NCI-H1048 (cell line): ENCODE measurements at regions not wholly inside any gene's neighbourhood (a gene's known extent, or its start where the extent isn't known, plus 50 kb on each side); places are given as distances from the start of the nearest gene placed in this dataset.

Experiments
- DNase-seq: peaks from one replicate; lab custom pipeline; 2025; lab: John Stamatoyannopoulos, UW

DNA sequence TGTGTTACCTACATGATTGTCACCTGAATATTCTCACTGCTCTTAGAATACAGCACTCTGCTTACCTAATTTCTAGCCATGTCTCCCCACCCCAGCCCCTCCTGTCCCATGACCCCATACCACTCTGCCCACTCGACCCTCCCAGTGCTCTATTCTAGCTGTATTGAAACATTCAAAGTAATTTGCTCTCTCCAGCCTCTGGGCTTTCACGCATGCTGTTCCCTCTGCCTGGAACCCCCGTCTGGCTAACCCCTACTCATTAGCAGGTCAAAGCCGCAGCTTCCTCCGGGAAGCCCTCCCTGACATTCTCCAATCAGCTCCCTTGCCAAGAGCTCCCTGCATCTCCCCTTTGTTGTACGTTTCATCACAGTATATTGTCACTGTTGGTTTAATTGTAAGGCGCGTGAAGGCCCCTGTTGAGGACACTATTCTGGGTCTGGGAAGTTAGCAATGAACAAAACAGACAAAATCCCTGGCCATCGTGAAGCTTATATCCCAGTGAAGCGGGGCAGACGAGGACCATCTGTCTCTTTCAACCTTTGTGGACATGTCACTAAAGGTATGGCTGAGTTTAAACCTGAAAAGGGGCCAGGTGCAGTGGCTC, 72.3 kb upstream of the LHX1 start:
- no peak for DNase-seq

DNA sequence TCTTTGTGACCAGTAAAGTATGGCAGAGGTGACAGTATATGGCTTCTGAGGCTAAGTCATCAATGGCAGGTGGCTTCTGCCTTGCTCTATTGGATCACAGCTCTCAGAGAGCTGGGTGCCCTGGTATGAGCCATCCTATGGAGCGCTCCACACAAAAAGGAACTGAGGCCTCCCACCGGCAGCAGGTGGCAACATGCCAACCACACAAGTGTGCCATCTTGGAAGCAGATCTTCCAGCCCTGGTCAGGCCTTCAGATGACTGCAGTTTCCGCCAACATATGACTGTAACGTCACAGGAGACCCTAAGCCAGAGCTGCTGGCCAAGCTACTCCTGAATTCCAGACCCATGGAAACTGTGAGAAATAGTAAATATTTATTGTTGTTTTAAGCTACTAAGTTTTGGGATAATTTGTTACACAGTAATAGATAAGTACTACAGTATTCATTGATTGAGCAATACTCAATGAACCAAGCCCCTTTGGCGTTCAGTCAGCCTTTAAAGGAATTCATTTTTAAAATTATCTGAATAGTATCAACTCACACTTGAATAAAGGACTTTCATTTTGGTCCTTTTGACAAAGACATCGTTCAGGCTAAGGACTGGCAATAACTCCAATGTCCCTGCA, 69.4 kb upstream of the LHX1 start:
- DNase-seq, result no peak

DNA sequence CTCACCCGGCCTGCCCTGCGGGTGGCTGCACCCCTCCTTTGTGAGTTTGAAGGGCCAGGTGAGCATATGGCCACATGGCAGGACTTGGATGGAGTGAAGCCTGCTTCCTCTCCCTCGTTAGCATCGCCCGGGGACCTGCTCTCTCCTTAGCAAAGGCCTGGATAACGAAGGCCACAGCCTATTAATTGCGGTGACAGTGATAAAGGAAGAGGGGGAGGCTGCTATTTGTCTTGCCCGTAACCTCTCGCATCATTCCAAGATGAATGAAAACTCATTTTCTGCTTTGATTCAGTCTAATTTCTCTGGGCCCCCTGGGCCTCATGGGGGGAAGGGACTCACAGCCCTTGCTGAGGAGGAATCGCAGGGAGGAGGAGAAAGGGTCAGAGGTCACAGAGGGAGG, 68.5 kb upstream of the LHX1 start:
- no peak for DNase-seq

DNA sequence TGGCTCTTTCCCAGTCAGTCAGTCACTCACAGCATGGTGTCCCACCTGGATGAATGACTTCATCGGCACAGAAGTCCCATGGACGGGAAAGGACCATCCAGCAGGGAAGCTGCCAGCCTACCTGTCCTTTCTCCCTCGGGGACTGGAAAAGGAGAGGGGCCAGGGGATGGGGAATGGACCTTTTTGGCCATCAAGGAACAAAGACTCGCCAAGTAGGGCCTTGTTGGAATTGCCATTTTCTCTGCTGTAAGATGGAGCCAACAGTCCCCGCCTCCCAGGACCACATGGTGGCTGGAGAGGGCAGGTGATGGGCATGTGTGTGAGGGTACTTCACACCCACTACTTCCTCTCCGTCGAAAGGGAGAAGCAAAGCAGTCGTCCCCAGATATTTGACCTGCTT, 67.8 kb upstream of the LHX1 start:
- no peak for DNase-seq

- no peak for DNase-seq
Measured at GRCh38 chr17:36869856-36870719, 67.2 kb upstream of the LHX1 start.

DNA sequence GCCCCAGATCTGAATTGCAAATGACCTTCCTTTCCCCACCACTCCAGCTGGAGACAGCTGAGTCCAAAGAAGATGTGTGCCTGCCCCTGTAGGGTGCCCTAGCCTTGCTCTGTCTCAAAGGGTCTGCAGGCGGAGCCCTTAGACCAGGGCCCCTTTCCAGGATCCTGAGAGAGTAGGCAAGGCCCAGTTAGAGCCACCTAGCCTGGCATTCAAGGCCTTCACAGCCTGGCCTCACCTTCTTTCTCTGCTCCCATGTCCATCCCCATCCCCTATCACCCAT, 66.6 kb upstream of the LHX1 start:
- no peak for DNase-seq

DNA sequence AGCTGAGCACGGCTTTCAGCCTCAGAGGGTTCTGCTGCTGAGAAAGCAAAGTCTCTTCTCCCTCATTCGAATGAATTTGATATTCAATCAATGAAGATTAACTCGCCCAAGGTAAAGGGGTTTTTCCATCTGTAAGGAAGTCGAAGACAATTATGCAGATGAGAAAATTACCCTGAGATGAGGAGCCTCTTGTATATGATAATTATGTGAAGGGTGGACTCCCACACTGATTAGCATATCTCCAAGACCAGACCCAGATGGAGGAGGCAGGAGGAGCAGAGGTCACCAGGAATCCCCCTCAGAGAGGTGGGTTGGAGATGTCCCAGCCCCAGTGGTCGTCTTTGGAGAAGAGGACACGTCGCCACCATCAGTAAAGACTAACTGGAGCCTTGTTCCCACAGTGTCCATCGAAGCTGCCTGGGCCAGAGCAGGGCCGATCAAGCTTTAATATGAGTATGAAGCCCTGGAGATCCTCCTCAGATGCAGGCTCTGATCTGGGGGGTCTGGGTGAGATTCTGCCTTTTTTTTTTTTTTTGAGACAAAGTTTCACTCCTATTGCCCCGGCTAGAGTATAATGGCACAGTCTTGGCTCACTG, 61.5 kb upstream of the LHX1 start:
- no peak for DNase-seq

- DNase-seq, result no peak
Measured at GRCh38 chr17:36876966-36877365, 60.3 kb upstream of the LHX1 start.

GRCh38 chr17:36877771-36878170, 59.5 kb upstream of the LHX1 start:
- no peak for DNase-seq

GRCh38 chr17:36878216-36878615, 59.1 kb upstream of the LHX1 start:
- no peak for DNase-seq

DNA sequence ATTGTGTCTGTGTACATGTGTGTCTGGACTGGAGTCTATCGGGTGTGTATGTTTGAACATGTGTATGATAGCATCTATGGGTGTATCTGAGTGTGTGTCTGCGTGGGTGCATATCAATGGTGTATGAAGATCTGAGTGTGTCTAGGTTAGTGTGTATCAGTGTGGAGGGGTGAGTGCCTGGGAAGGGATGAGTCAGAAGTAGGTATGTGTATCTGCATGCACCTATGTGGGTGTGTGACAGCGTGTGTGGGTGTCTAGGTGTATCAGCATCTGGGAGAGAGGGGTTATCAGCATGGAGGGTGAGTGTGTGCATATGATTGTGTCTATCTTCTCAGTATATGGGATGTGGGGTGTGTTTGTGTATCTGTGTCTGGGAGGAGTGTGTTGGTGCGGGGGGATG, 58.2 kb upstream of the LHX1 start:
- no peak for DNase-seq

- DNase-seq, result no peak
Measured at GRCh38 chr17:36879624-36880131, 57.6 kb upstream of the LHX1 start.

GRCh38 chr17:36880268-36880905, 56.9 kb upstream of the LHX1 start:
- no peak for DNase-seq

DNA sequence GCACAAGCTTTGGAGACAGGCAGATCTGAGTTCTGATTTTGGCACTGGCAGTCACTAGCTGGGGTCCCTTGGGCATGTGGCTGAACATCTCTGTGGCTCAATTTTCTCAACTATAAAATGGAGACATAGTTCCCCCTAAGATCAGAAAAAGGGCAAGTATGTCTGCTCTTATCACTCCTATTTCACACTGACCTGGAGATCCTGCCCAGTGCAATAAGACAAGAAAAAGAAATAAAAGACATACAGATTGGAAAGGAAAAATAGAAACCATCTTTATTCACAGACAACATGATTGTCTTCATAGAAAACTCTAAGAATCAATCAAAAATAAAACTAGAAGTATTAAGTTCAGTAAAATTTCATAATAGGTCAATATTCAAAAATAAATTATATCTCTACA, 56.0 kb upstream of the LHX1 start:
- DNase-seq, result no peak

DNA sequence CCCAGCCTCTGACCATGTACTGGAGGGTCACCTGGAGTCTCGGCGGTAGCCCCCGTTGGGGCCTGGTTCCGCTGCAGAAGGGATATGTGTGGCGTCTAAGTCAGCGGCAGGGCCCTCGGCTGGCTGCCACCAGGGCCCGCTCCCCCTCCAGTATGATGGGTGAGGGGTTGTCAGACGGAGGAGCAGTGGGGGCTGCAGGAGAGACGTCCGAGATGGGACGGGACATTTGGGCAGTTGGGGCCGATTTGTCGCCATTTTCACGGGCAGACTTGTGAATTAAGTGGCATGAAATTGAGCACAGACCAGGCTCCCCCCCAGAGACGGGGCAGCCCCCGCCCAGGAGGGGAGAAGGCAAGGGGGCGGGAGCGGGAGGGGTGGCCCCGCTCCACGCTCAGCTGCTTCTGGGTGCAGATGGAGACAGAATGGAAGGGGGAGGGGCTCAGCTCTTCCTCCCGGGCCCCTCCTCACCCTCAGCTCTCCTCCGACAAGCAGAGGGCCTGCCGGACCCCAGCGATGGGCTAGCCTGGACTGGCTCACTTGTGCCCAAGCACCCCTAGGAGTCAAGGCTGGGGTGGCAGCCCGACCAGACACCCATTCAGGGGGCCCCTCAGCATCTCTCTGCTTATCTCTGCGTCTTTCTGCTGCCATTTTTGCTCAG, 52.7 kb upstream of the LHX1 start:
- DNase-seq, result no peak

DNA sequence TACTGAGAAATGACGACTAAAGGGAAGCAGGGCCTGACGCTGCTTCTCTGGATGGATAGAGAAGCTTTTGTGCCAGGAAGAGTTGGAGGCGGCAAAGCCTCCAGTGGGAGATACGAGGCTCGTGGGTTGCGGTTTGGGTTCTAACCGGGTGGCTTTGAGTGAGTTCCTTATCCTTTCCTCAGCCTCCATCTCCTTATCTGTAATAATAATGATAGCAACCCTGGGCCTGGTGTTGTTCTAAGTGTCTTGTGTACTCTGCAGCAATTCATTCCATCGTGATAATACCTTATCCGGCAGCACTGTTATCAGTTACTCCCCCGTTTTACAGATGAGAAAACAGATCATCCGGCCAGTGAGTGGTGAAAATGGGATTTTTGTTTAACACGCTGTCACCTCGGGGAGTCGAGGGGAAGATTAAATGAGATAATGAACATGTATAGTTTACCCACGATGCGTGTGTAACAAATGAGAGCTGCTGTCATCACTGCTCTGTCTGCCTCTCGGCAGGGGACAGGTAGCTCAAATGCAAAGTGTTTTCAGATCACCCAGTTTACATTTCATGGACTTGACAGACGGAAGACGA, 52.0 kb upstream of the LHX1 start:
- no peak for DNase-seq

- no peak for DNase-seq
Measured at GRCh38 chr17:36885771-36886377, 51.4 kb upstream of the LHX1 start.
